Esophagus squamous epithelium (tissue), 4 donors: ENCODE measurements at regions not wholly inside any gene's neighbourhood (a gene's known extent, or its start where the extent isn't known, plus 50 kb on each side); places are given as distances from the start of the nearest gene placed in this dataset.

Experiments used
- POLR2A ChIP-seq, 4 donors: fragments of 450-650 bp; IDR thresholded peaks; one replicate each; pipeline ENCODE4 v1.6.1; 2017; ENCODE audit warnings: antibody characterized with exemption in 4 of 4, mild to moderate bottlenecking in 4 of 4, moderate library complexity in 3 of 4
- TF ChIP-seq, protein P1 (sequence below), 6 experiments: fragments of 450-650 bp in 4 of 6; fragments of 200-600 bp in 2 of 6; sonication (generic) in 2 of 6; IDR thresholded peaks; one replicate each; pipeline ENCODE4 v1.5.1; 2016 to 2019; ENCODE audit warnings: antibody characterized with exemption in 6 of 6, mild to moderate bottlenecking in 4 of 6, moderate library complexity in 4 of 6

DNA sequence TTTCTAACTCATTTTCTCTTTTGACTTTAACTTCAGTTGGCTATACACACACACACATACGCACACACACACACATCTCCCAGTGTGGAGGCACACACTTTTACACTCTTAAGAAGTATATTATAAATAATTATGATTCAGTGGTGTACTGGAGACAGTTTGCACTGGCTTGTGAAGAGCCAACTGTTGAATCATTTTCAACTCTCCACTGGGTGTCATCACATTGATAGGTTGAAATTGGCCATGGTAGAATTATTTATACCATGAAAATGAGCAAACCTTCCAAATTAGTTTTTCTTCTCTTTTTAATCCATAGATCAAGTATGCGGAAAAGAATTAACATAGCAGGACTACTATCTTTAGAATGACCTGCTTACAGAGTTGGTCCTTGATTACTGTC, 407.1 kb downstream of the BMP2 start:
- TF ChIP-seq, protein P1, sequence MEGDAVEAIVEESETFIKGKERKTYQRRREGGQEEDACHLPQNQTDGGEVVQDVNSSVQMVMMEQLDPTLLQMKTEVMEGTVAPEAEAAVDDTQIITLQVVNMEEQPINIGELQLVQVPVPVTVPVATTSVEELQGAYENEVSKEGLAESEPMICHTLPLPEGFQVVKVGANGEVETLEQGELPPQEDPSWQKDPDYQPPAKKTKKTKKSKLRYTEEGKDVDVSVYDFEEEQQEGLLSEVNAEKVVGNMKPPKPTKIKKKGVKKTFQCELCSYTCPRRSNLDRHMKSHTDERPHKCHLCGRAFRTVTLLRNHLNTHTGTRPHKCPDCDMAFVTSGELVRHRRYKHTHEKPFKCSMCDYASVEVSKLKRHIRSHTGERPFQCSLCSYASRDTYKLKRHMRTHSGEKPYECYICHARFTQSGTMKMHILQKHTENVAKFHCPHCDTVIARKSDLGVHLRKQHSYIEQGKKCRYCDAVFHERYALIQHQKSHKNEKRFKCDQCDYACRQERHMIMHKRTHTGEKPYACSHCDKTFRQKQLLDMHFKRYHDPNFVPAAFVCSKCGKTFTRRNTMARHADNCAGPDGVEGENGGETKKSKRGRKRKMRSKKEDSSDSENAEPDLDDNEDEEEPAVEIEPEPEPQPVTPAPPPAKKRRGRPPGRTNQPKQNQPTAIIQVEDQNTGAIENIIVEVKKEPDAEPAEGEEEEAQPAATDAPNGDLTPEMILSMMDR (IDR thresholded peaks at IDR 0.05) = no peak
- TF ChIP-seq POLR2A (IDR thresholded peaks at IDR 0.05) = no peak
